Osteoblast (primary cell): ENCODE measurements at regions not wholly inside any gene's neighbourhood (a gene's known extent, or its start where the extent isn't known, plus 50 kb on each side); places are given as distances from the start of the nearest gene placed in this dataset.

Experiments
- DNase-seq: peaks from one replicate; pipeline ENCODE4 v3.0.0; 2011; ENCODE audit warnings: low spot score, mixed read lengths; ENCODE audit not compliant: insufficient read length; ENCODE audit errors: missing footprints
- H2AFZ ChIP-seq: 2 replicates; pipeline ENCODE4 v1.6.0; 2011; ENCODE audit warnings: mild to moderate bottlenecking, low read length
- H3K27ac ChIP-seq: 2 replicates; pipeline ENCODE4 v1.5.1; 2011; ENCODE audit warnings: mild to moderate bottlenecking, low read depth, low read length, moderate library complexity
- H3K27me3 ChIP-seq: 2 replicates; pipeline ENCODE4 v1.6.0; 2012; ENCODE audit warnings: mild to moderate bottlenecking, control low read depth, inconsistent platforms, low read length, moderate library complexity; ENCODE audit not compliant: insufficient read depth
- H3K36me3 ChIP-seq: 2 replicates; pipeline ENCODE4 v1.5.1; 2011; ENCODE audit warnings: mild to moderate bottlenecking, low read length, control low read depth, moderate library complexity; ENCODE audit not compliant: insufficient read depth
- H3K4me1 ChIP-seq: 2 replicates; pipeline ENCODE4 v1.5.1; 2011; ENCODE audit warnings: mild to moderate bottlenecking, low read length, control low read depth, moderate library complexity; ENCODE audit not compliant: insufficient read depth
- H3K4me2 ChIP-seq: 2 replicates; pipeline ENCODE4 v1.6.0; 2011; ENCODE audit warnings: mild to moderate bottlenecking, low read length; ENCODE audit not compliant: insufficient read depth
- H3K4me3 ChIP-seq: fragments of 200-600 bp; sonication (generic); 3 replicates; pipeline ENCODE4 v1.5.1; 2012; ENCODE audit warnings: mild to moderate bottlenecking, low read length, inconsistent platforms; ENCODE audit not compliant: insufficient read depth
- H3K79me2 ChIP-seq: 2 replicates; pipeline ENCODE4 v1.6.0; 2012; ENCODE audit warnings: mild to moderate bottlenecking, low read length, control low read depth, inconsistent platforms; ENCODE audit not compliant: insufficient read depth
- H3K9me3 ChIP-seq: 2 replicates; pipeline ENCODE4 v1.5.1; 2011; ENCODE audit warnings: low read depth, low read length, control low read depth
- H4K20me1 ChIP-seq: 2 replicates; pipeline ENCODE4 v1.6.0; 2012; ENCODE audit warnings: mild to moderate bottlenecking, low read length, control low read depth; ENCODE audit not compliant: insufficient read depth
- CTCF ChIP-seq: IDR thresholded peaks from 2 replicates; pipeline ENCODE4 v1.5.1; 2011; ENCODE audit warnings: mild to moderate bottlenecking, low read depth, low read length, moderate library complexity; ENCODE audit errors: extremely low read depth

- H3K36me3 ChIP-seq, result no peaks in the 10 kb centered on the region
- H3K4me1 ChIP-seq, result peaks cover 3% of the 10 kb centered on the region
- H3K27me3 ChIP-seq, result no peaks in the 10 kb centered on the region
- H3K27ac ChIP-seq, result no peak overlapping the region
- DNase-seq, result no peak
- H3K4me2 ChIP-seq, result no peak overlapping the region
- H4K20me1 ChIP-seq, result no peaks in the 10 kb centered on the region
- H2AFZ ChIP-seq, result no peak overlapping the region
- H3K9me3 ChIP-seq, result no peaks in the 10 kb centered on the region
- H3K4me3 ChIP-seq, result no peak overlapping the region
- no peaks in the 10 kb centered on the region for H3K79me2 ChIP-seq
- no peak for TF ChIP-seq CTCF
These were observed 186.6 kb downstream of the SIPA1L2 start for GRCh38 chr1:232443372-232443771.

- H3K27me3 ChIP-seq, result no peaks in the 10 kb centered on the region
- H3K79me2 ChIP-seq, result no peaks in the 10 kb centered on the region
- DNase-seq, result no peak
- no peaks in the 10 kb centered on the region for H4K20me1 ChIP-seq
- no peak for TF ChIP-seq CTCF
- H3K9me3 ChIP-seq, result no peaks in the 10 kb centered on the region
- H3K4me3 ChIP-seq, result no peak overlapping the region
- no peaks in the 10 kb centered on the region for H3K36me3 ChIP-seq
- H3K4me1 ChIP-seq, result peaks cover 3% of the 10 kb centered on the region
- no peak overlapping the region for H2AFZ ChIP-seq
- no peak overlapping the region for H3K4me2 ChIP-seq
- no peak overlapping the region for H3K27ac ChIP-seq
These were observed 188.9 kb downstream of the SIPA1L2 start for GRCh38 chr1:232441036-232441411.

GRCh38 chr1:232440325-232441035 lies 189.5 kb downstream of the SIPA1L2 start:
- TF ChIP-seq CTCF, result no peak
- DNase-seq, result no peak
- Histone ChIP-seq H3K79me2 (no peaks in the 10 kb centered on the region), H3K4me1 (peaks cover 3% of the 10 kb centered on the region), H3K4me2 (no peak overlapping the region), H3K36me3 (no peaks in the 10 kb centered on the region), H3K9me3 (no peaks in the 10 kb centered on the region), H3K4me3 (no peak overlapping the region), H4K20me1 (no peaks in the 10 kb centered on the region), H3K27me3 (no peaks in the 10 kb centered on the region), H2AFZ (no peak overlapping the region), H3K27ac (no peak overlapping the region)

- H2AFZ ChIP-seq, result no peak overlapping the region
- no peaks in the 10 kb centered on the region for H3K79me2 ChIP-seq
- H3K4me3 ChIP-seq, result no peak overlapping the region
- no peak for DNase-seq
- no peak for TF ChIP-seq CTCF
- H3K4me2 ChIP-seq, result no peak overlapping the region
- H3K9me3 ChIP-seq, result no peaks in the 10 kb centered on the region
- peaks cover 3% of the 10 kb centered on the region for H3K4me1 ChIP-seq
- H3K27ac ChIP-seq, result no peak overlapping the region
- no peaks in the 10 kb centered on the region for H3K27me3 ChIP-seq
- no peaks in the 10 kb centered on the region for H4K20me1 ChIP-seq
- H3K36me3 ChIP-seq, result no peaks in the 10 kb centered on the region
These were observed 190.9 kb downstream of the SIPA1L2 start for GRCh38 chr1:232439011-232439410.
